ENCODE measurements at regions not wholly inside any gene's neighbourhood (a gene's known extent, or its start where the extent isn't known, plus 50 kb on each side); places are given as distances from the start of the nearest gene placed in this dataset.
"Not testable (repeated sequence)": the region's sequence is repeated elsewhere in the genome, so short reads cannot be mapped to it uniquely, and the experiment has no call there.

GRCh38 chr10:108629834-108630233, 1293.5 kb downstream of the XPNPEP1 start:
- Histone ChIP-seq H3K9me3 (ENCODE audit: control insufficient read depth, insufficient read depth, low read length) (no peaks in the 10 kb centered on the region), H3K9ac (ENCODE audit: low read depth, low read length) (no peak overlapping the region), H3K4me3 (ENCODE audit: low read depth, low read length) (no peak overlapping the region), H3K36me3 (ENCODE audit: control insufficient read depth, insufficient read depth, low read length) (no peaks in the 10 kb centered on the region), H3K27me3 (ENCODE audit: control insufficient read depth, insufficient read depth, low read length) (no peaks in the 10 kb centered on the region), H3K4me1 (ENCODE audit: control insufficient read depth, insufficient read depth, low read length) (no peaks in the 10 kb centered on the region)

- Histone ChIP-seq H3K9ac (ENCODE audit: low read depth, low read length) (no peak overlapping the region), H3K4me1 (ENCODE audit: control insufficient read depth, insufficient read depth, low read length) (no peaks in the 10 kb centered on the region), H3K9me3 (ENCODE audit: control insufficient read depth, insufficient read depth, low read length) (no peaks in the 10 kb centered on the region), H3K36me3 (ENCODE audit: control insufficient read depth, insufficient read depth, low read length) (no peaks in the 10 kb centered on the region), H3K4me3 (ENCODE audit: low read depth, low read length) (no peak overlapping the region), H3K27me3 (ENCODE audit: control insufficient read depth, insufficient read depth, low read length) (no peaks in the 10 kb centered on the region)
Measured at GRCh38 chr10:108624052-108624451, 1299.3 kb downstream of the XPNPEP1 start.

- Histone ChIP-seq H3K36me3 (ENCODE audit: control insufficient read depth, insufficient read depth, low read length) (no peaks in the 10 kb centered on the region), H3K27me3 (ENCODE audit: control insufficient read depth, insufficient read depth, low read length) (no peaks in the 10 kb centered on the region), H3K4me1 (ENCODE audit: control insufficient read depth, insufficient read depth, low read length) (no peaks in the 10 kb centered on the region), H3K9me3 (ENCODE audit: control insufficient read depth, insufficient read depth, low read length) (no peaks in the 10 kb centered on the region), H3K9ac (ENCODE audit: low read depth, low read length) (no peak overlapping the region), H3K4me3 (ENCODE audit: low read depth, low read length) (no peak overlapping the region)
Measured at GRCh38 chr10:108620821-108621534, 1302.3 kb downstream of the XPNPEP1 start.

GRCh38 chr10:108616559-108617285, 1306.6 kb downstream of the XPNPEP1 start:
- Histone ChIP-seq H3K36me3 (ENCODE audit: control insufficient read depth, insufficient read depth, low read length) (no peaks in the 10 kb centered on the region), H3K27me3 (ENCODE audit: control insufficient read depth, insufficient read depth, low read length) (no peaks in the 10 kb centered on the region), H3K4me3 (ENCODE audit: low read depth, low read length) (no peak overlapping the region), H3K9me3 (ENCODE audit: control insufficient read depth, insufficient read depth, low read length) (no peaks in the 10 kb centered on the region), H3K9ac (ENCODE audit: low read depth, low read length) (no peak overlapping the region), H3K4me1 (ENCODE audit: control insufficient read depth, insufficient read depth, low read length) (no peaks in the 10 kb centered on the region)

GRCh38 chr10:108615576-108616320, 1307.6 kb downstream of the XPNPEP1 start:
- no peaks in the 10 kb centered on the region for H3K4me1 ChIP-seq (ENCODE audit: control insufficient read depth, insufficient read depth, low read length)
- H3K4me3 ChIP-seq (ENCODE audit: low read depth, low read length), result no peak overlapping the region
- no peaks in the 10 kb centered on the region for H3K9me3 ChIP-seq (ENCODE audit: control insufficient read depth, insufficient read depth, low read length)
- H3K36me3 ChIP-seq (ENCODE audit: control insufficient read depth, insufficient read depth, low read length), result no peaks in the 10 kb centered on the region
- H3K9ac ChIP-seq (ENCODE audit: low read depth, low read length), result no peak overlapping the region
- no peaks in the 10 kb centered on the region for H3K27me3 ChIP-seq (ENCODE audit: control insufficient read depth, insufficient read depth, low read length)

GRCh38 chr10:108612485-108612884, 1310.8 kb downstream of the XPNPEP1 start:
- no peaks in the 10 kb centered on the region for H3K36me3 ChIP-seq (ENCODE audit: control insufficient read depth, insufficient read depth, low read length)
- H3K4me3 ChIP-seq (ENCODE audit: low read depth, low read length), result no peak overlapping the region
- H3K9me3 ChIP-seq (ENCODE audit: control insufficient read depth, insufficient read depth, low read length), result no peaks in the 10 kb centered on the region
- H3K9ac ChIP-seq (ENCODE audit: low read depth, low read length), result no peak overlapping the region
- H3K27me3 ChIP-seq (ENCODE audit: control insufficient read depth, insufficient read depth, low read length), result no peaks in the 10 kb centered on the region
- no peaks in the 10 kb centered on the region for H3K4me1 ChIP-seq (ENCODE audit: control insufficient read depth, insufficient read depth, low read length)

- H3K9ac ChIP-seq (ENCODE audit: low read depth, low read length), result no peak overlapping the region
- no peaks in the 10 kb centered on the region for H3K4me1 ChIP-seq (ENCODE audit: control insufficient read depth, insufficient read depth, low read length)
- H3K27me3 ChIP-seq (ENCODE audit: control insufficient read depth, insufficient read depth, low read length), result no peaks in the 10 kb centered on the region
- H3K4me3 ChIP-seq (ENCODE audit: low read depth, low read length), result no peak overlapping the region
- H3K9me3 ChIP-seq (ENCODE audit: control insufficient read depth, insufficient read depth, low read length), result no peaks in the 10 kb centered on the region
- H3K36me3 ChIP-seq (ENCODE audit: control insufficient read depth, insufficient read depth, low read length), result no peaks in the 10 kb centered on the region
Measured at GRCh38 chr10:108608860-108609259, 1314.5 kb downstream of the XPNPEP1 start.

- Histone ChIP-seq H3K4me1 (ENCODE audit: control insufficient read depth, insufficient read depth, low read length) (peaks cover 21% of the 10 kb centered on the region), H3K27me3 (ENCODE audit: control insufficient read depth, insufficient read depth, low read length) (peaks cover 44% of the 10 kb centered on the region), H3K36me3 (ENCODE audit: control insufficient read depth, insufficient read depth, low read length) (no peaks in the 10 kb centered on the region), H3K9ac (ENCODE audit: low read depth, low read length) (no peak overlapping the region), H3K4me3 (ENCODE audit: low read depth, low read length) (no peak overlapping the region), H3K9me3 (ENCODE audit: control insufficient read depth, insufficient read depth, low read length) (no peaks in the 10 kb centered on the region)
Measured at GRCh38 chr10:108601851-108602250, 1321.5 kb downstream of the XPNPEP1 start.

GRCh38 chr10:108600511-108600910, 1322.8 kb downstream of the XPNPEP1 start:
- H3K4me3 ChIP-seq (ENCODE audit: low read depth, low read length); H3K9me3 ChIP-seq (ENCODE audit: control insufficient read depth, insufficient read depth, low read length); H3K9ac ChIP-seq (ENCODE audit: low read depth, low read length); H3K36me3 ChIP-seq (ENCODE audit: control insufficient read depth, insufficient read depth, low read length): not testable (repeated sequence)
- Histone ChIP-seq H3K4me1 (ENCODE audit: control insufficient read depth, insufficient read depth, low read length) (peaks cover 23% of the 10 kb centered on the region), H3K27me3 (ENCODE audit: control insufficient read depth, insufficient read depth, low read length) (peaks cover 55% of the 10 kb centered on the region)

- Histone ChIP-seq H3K4me1 (ENCODE audit: control insufficient read depth, insufficient read depth, low read length) (peaks cover 23% of the 10 kb centered on the region), H3K4me3 (ENCODE audit: low read depth, low read length) (peak overlapping the region; percentile 10), H3K27me3 (ENCODE audit: control insufficient read depth, insufficient read depth, low read length) (peaks cover 67% of the 10 kb centered on the region)
- not testable (repeated sequence) for H3K9ac ChIP-seq (ENCODE audit: low read depth, low read length); H3K36me3 ChIP-seq (ENCODE audit: control insufficient read depth, insufficient read depth, low read length); H3K9me3 ChIP-seq (ENCODE audit: control insufficient read depth, insufficient read depth, low read length)
Measured at GRCh38 chr10:108599317-108599716, 1324.0 kb downstream of the XPNPEP1 start.

GRCh38 chr10:108598831-108599230, 1324.5 kb downstream of the XPNPEP1 start:
- Histone ChIP-seq H3K36me3 (ENCODE audit: control insufficient read depth, insufficient read depth, low read length) (no peaks in the 10 kb centered on the region), H3K9me3 (ENCODE audit: control insufficient read depth, insufficient read depth, low read length) (no peaks in the 10 kb centered on the region), H3K4me1 (ENCODE audit: control insufficient read depth, insufficient read depth, low read length) (peaks cover 23% of the 10 kb centered on the region), H3K4me3 (ENCODE audit: low read depth, low read length) (no peak overlapping the region), H3K9ac (ENCODE audit: low read depth, low read length) (no peak overlapping the region), H3K27me3 (ENCODE audit: control insufficient read depth, insufficient read depth, low read length) (peaks cover 67% of the 10 kb centered on the region)

Measured in iPS-15b (cell line).